ENCODE measurements at regions not wholly inside any gene's neighbourhood (a gene's known extent, or its start where the extent isn't known, plus 50 kb on each side); places are given as distances from the start of the nearest gene placed in this dataset.
A peak's percentile ranks its signal among the peaks of the same experiment; 100 is the strongest.

DNA sequence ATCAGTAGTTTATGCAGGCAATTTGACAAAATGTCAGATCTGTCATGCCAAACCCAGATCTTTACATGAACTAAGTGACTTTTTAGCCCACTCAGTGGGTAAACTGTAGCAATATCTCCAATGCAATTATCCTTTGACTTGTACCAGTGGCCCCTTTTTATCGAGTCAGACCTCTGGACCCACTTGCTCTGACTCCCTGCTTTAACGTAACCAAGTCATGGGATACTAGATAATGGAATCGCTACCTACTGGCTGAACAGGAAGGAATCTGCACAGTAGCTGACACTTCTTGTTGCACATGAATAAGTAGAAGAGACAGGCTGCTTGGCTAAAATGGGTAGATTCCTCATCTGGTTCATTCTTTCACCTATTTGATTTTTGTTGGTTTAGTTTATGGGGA, 128.4 kb upstream of the LYPLAL1 start:
- H3K36me3 ChIP-seq (ENCODE audit: low read depth, low read length), result no peaks in the 10 kb centered on the region
- CTCF ChIA-PET, result no interaction called here
- no peaks in the 10 kb centered on the region for H3K27me3 ChIP-seq (ENCODE audit: low read length)
- H3K27ac ChIP-seq (ENCODE audit: low read length), result no peak overlapping the region
- intact Hi-C loops (cut with micrococcal nuclease), result no loop called here
- BruUV-seq (replicated peaks), result no TSS peak
- H3K79me2 ChIP-seq (ENCODE audit: low read length), result no peaks in the 10 kb centered on the region
- H3F3A ChIP-seq (ENCODE audit: low read length, unreplicated experiment), result no peaks in the 10 kb centered on the region
- no peaks in the 10 kb centered on the region for H3K9me2 ChIP-seq (replicated peaks; ENCODE audit: low read length)
- ATAC-seq (no peak), DNase-seq (no peak)
- no peak for TF ChIP-seq EZH2phosphoT487 (IDR thresholded peaks at IDR 0.05; ENCODE audit: borderline replicate concordance, low read length)
- TF ChIP-seq, protein P1, sequence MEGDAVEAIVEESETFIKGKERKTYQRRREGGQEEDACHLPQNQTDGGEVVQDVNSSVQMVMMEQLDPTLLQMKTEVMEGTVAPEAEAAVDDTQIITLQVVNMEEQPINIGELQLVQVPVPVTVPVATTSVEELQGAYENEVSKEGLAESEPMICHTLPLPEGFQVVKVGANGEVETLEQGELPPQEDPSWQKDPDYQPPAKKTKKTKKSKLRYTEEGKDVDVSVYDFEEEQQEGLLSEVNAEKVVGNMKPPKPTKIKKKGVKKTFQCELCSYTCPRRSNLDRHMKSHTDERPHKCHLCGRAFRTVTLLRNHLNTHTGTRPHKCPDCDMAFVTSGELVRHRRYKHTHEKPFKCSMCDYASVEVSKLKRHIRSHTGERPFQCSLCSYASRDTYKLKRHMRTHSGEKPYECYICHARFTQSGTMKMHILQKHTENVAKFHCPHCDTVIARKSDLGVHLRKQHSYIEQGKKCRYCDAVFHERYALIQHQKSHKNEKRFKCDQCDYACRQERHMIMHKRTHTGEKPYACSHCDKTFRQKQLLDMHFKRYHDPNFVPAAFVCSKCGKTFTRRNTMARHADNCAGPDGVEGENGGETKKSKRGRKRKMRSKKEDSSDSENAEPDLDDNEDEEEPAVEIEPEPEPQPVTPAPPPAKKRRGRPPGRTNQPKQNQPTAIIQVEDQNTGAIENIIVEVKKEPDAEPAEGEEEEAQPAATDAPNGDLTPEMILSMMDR (conservative IDR thresholded peaks at IDR 0.05; ENCODE audit: low read depth, low read length), result no peak
- no peak for TF ChIP-seq EZH2 (IDR thresholded peaks at IDR 0.05; ENCODE audit: low read length, unreplicated experiment)
- POLR2A ChIA-PET (ENCODE audit: unreplicated experiment), result no interaction called here
- no peak overlapping the region for H3K9ac ChIP-seq (ENCODE audit: low read length)
- H4K20me1 ChIP-seq (ENCODE audit: low read length), result no peaks in the 10 kb centered on the region
- H3K9me3 ChIP-seq (ENCODE audit: low read length), result peaks cover 10% of the 10 kb centered on the region; the same call in 1 of the 2 replicates
- no peak overlapping the region for H3K4me2 ChIP-seq (ENCODE audit: low read length)
- no peaks in the 10 kb centered on the region; the same call in 1 of the 2 replicates for H3K4me1 ChIP-seq (ENCODE audit: insufficient read depth, low read length)
- no peak overlapping the region for H2AFZ ChIP-seq (ENCODE audit: low read length)
- no peak overlapping the region for H3K4me3 ChIP-seq (ENCODE audit: low read length)

DNA sequence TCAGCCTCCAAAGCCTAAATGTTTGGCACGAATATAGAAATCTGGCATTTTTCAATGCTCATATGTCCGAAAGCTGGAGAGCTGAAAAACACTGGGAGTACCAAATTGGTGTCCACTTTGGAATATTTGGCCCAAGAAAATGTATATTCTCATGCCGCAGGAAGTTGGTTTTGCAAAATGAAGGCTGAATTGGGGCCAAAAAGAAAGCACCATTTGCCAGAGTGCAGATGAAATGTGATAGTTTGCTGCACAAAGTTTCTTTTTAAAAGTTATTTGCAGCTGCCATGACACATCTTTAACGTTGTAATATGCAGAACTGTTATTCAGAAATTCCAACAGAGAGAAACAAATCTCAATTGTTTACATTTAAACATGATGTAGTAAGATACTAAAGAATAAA, 124.2 kb upstream of the LYPLAL1 start:
- peak; percentile 11 for DNase-seq
- Histone ChIP-seq H3K4me3 (ENCODE audit: low read length) (no peak overlapping the region), H3K4me2 (ENCODE audit: low read length) (no peak overlapping the region), H3K79me2 (ENCODE audit: low read length) (no peaks in the 10 kb centered on the region), H3K4me1 (ENCODE audit: insufficient read depth, low read length) (no peaks in the 10 kb centered on the region), H3K27me3 (ENCODE audit: low read length) (no peaks in the 10 kb centered on the region), H3K9ac (ENCODE audit: low read length) (no peak overlapping the region), H3K36me3 (ENCODE audit: low read depth, low read length) (no peaks in the 10 kb centered on the region), H3K27ac (ENCODE audit: low read length) (no peak overlapping the region), H3K9me3 (ENCODE audit: low read length) (no peaks in the 10 kb centered on the region), H4K20me1 (ENCODE audit: low read length) (no peaks in the 10 kb centered on the region), H3F3A (ENCODE audit: low read length, unreplicated experiment) (no peaks in the 10 kb centered on the region), H2AFZ (ENCODE audit: low read length) (no peak overlapping the region), H3K9me2 (replicated peaks; ENCODE audit: low read length) (no peaks in the 10 kb centered on the region)
- intact Hi-C loops (cut with micrococcal nuclease), result no loop called here
- no peak for ATAC-seq
- TF ChIP-seq, protein P1 (conservative IDR thresholded peaks at IDR 0.05; ENCODE audit: low read depth, low read length), result no peak
- TF ChIP-seq EZH2phosphoT487 (IDR thresholded peaks at IDR 0.05; ENCODE audit: borderline replicate concordance, low read length), result no peak
- TF ChIP-seq EZH2 (IDR thresholded peaks at IDR 0.05; ENCODE audit: low read length, unreplicated experiment), result no peak
- ChIA-PET CTCF (no interaction called here), POLR2A (ENCODE audit: unreplicated experiment) (no interaction called here)
- no TSS peak for BruUV-seq (replicated peaks)

DNA sequence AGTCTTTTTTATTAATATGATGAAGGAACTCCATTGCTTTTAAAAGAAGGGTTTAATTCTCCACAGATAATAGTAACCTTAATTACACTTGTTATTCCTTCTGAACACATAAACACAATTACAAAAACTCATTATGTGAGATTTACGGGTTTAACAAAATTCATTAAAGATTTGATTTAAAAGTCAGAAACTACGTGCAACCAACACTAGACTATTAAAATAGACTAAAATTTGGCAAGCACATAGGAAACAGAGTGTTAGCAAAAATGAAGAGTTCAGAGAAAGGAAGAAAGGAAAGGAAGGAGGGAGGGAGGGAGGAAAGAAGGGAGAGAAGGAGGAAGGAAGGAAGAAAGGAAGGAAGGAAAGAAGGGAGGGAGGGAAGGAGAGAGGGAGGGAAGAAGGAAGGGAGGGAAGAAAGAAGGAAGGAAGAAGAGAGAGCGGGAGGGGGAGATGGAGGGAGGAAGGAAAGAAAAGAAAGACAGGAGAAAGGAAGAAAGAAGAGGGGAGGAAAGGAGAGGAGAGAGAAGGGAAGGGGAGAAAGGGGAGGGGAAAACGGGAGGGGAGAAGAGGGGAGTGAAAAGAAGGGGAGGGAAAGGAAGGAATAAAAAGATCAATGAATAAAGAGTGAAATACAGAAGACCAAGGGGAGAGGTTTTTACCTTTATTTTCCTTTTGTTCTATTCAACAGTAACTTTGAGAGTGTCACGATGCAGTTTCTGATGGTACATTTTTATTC, 123.4 kb upstream of the LYPLAL1 start:
- Histone ChIP-seq H3K4me2 (ENCODE audit: low read length) (no peak overlapping the region), H3K4me3 (ENCODE audit: low read length) (no peak overlapping the region), H3K9me3 (ENCODE audit: low read length) (no peaks in the 10 kb centered on the region), H3K4me1 (ENCODE audit: insufficient read depth, low read length) (no peaks in the 10 kb centered on the region), H3K36me3 (ENCODE audit: low read depth, low read length) (no peaks in the 10 kb centered on the region), H3K27me3 (ENCODE audit: low read length) (no peaks in the 10 kb centered on the region), H3K9me2 (replicated peaks; ENCODE audit: low read length) (no peaks in the 10 kb centered on the region), H3K9ac (ENCODE audit: low read length) (no peak overlapping the region), H3K27ac (ENCODE audit: low read length) (no peak overlapping the region), H4K20me1 (ENCODE audit: low read length) (no peaks in the 10 kb centered on the region), H3F3A (ENCODE audit: low read length, unreplicated experiment) (no peaks in the 10 kb centered on the region), H3K79me2 (ENCODE audit: low read length) (no peaks in the 10 kb centered on the region), H2AFZ (ENCODE audit: low read length) (no peak overlapping the region)
- CTCF ChIA-PET, result no interaction called here
- TF ChIP-seq, protein P1 (conservative IDR thresholded peaks at IDR 0.05; ENCODE audit: low read depth, low read length), result no peak
- TF ChIP-seq EZH2phosphoT487 (IDR thresholded peaks at IDR 0.05; ENCODE audit: borderline replicate concordance, low read length) (no peak), EZH2 (IDR thresholded peaks at IDR 0.05; ENCODE audit: low read length, unreplicated experiment) (no peak)
- BruUV-seq (replicated peaks), result no TSS peak
- POLR2A ChIA-PET (ENCODE audit: unreplicated experiment), result no interaction called here
- DNase-seq, result no peak
- intact Hi-C loops (cut with micrococcal nuclease), result no loop called here
- ATAC-seq, result no peak
